ENCODE measurements at regions not wholly inside any gene's neighbourhood (a gene's known extent, or its start where the extent isn't known, plus 50 kb on each side); places are given as distances from the start of the nearest gene placed in this dataset.

GRCh38 chr4:11691236-11691635 is 262.5 kb upstream of the HS3ST1 start:
- TF ChIP-seq EZH2 (IDR thresholded peaks at IDR 0.05; ENCODE audit: borderline replicate concordance, low read length) (no peak), CTCF (conservative IDR thresholded peaks at IDR 0.05 in 1 of 2, IDR thresholded peaks at IDR 0.05 in 1 of 2; ENCODE audit: extremely low read depth in 1 of 2, insufficient read depth in 1 of 2, low read depth in 1 of 2, low read length in 2 of 2) (no peak)
